GM12892 (cell line): ENCODE measurements at regions not wholly inside any gene's neighbourhood (a gene's known extent, or its start where the extent isn't known, plus 50 kb on each side); places are given as distances from the start of the nearest gene placed in this dataset.

ENCODE experiments used
- POLR2A ChIP-seq: IDR thresholded peaks from 2 replicates; pipeline ENCODE4 v1.6.1; 2011; ENCODE audit warnings: low read depth, low read length, control low read depth
- POLR2AphosphoS5 ChIP-seq: IDR thresholded peaks from 2 replicates; pipeline ENCODE4 v1.6.1; 2011; ENCODE audit warnings: low read depth, low read length, control low read depth

DNA sequence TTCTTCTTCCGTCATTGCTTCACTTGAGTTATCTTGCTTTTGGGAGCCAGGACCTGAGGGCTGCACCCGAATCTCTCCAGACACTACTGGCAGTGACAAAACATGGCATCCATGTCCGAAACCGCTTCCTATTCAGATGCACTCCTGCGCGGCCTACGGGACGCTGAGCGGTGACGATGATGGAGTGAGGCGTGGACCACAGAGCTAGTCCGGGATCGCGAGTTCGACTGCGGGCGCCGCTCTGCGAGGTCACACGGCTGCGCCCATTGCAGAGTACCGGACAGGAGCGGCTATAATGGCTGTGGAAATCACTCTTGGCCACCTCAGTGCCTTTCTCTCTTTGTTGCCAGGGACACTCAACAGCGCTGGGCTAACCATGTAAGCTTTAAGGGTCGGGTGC, 453.8 kb upstream of the CNTN5 start:
- TF ChIP-seq POLR2A: no peak
- no peak for TF ChIP-seq POLR2AphosphoS5
